Activated B cell treated with CpG ODN at 0.5 μM for 24 hours (primary cell): ENCODE measurements at regions not wholly inside any gene's neighbourhood (a gene's known extent, or its start where the extent isn't known, plus 50 kb on each side); places are given as distances from the start of the nearest gene placed in this dataset.

Experiments used
- ATAC-seq: fragments of 200-7000 bp; cut with Tn5 transposase; one replicate; pipeline ENCODE4 v1.10.0; 2021; ENCODE audit warnings: low read depth, mild to moderate bottlenecking, moderate library complexity
- CTCF ChIA-PET: fragments of 350-600 bp; sonication (Branson Sonifier 250); formaldehyde crosslinking; loops from one replicate; lab custom pipeline; 2021; ENCODE audit warnings: antibody characterized with exemption; lab: Charles Lee
- POLR2A ChIA-PET: fragments of 350-600 bp; sonication (Branson Sonifier 250); formaldehyde crosslinking; loops from one replicate; lab custom pipeline; 2021; ENCODE audit warnings: antibody characterized with exemption; lab: Charles Lee
- DNase-seq: peaks from one replicate; pipeline ENCODE4 v3.0.0; 2022
- H3K27ac Mint-ChIP-seq: one replicate; pipeline ENCODE4 v1.8.0; 2020; ENCODE audit warnings: mixed read lengths
- H3K27me3 Mint-ChIP-seq: one replicate; pipeline ENCODE4 v1.8.0; 2021; ENCODE audit warnings: mixed read lengths
- H3K36me3 Mint-ChIP-seq: one replicate; pipeline ENCODE4 v1.8.0; 2021; ENCODE audit warnings: low read depth, mixed read lengths
- H3K4me1 Mint-ChIP-seq: one replicate; pipeline ENCODE4 v1.8.0; 2021; ENCODE audit warnings: mixed read lengths
- H3K4me3 Mint-ChIP-seq: one replicate; pipeline ENCODE4 v1.8.0; 2020; ENCODE audit warnings: mild to moderate bottlenecking, mixed read lengths
- H3K9me3 Mint-ChIP-seq: one replicate; pipeline ENCODE4 v1.8.0; 2020; ENCODE audit warnings: mixed read lengths
- CTCF ChIP-seq: fragments of 200-600 bp; IDR thresholded peaks from one replicate; pipeline ENCODE4 v1.8.0; 2022; ENCODE audit warnings: antibody characterized with exemption, mild to moderate bottlenecking
- intact Hi-C: fragments of 100-400 bp; cut with micrococcal nuclease; formaldehyde crosslinking; loops from one replicate; pipeline ENCODE4 v1.15.1; 2024

GRCh38 chr15:94889153-94889552, 657.8 kb downstream of the MCTP2 start:
- intact Hi-C loops, result no loop called here
- ATAC-seq (no peak), DNase-seq (no peak)
- Mint-ChIP-seq H3K4me3 (no peak overlapping the region), H3K9me3 (peaks cover 5% of the 10 kb centered on the region), H3K36me3 (no peaks in the 10 kb centered on the region), H3K4me1 (no peaks in the 10 kb centered on the region), H3K27ac (no peak overlapping the region), H3K27me3 (no peaks in the 10 kb centered on the region)
- no peak for TF ChIP-seq CTCF
- CTCF ChIA-PET, result no interaction called here
- POLR2A ChIA-PET, result no interaction called here

GRCh38 chr15:94893091-94893490, 661.7 kb downstream of the MCTP2 start:
- POLR2A ChIA-PET, result no interaction called here
- ATAC-seq, result no peak
- H3K4me3 Mint-ChIP-seq, result no peak overlapping the region

GRCh38 chr15:94894056-94894455, 662.7 kb downstream of the MCTP2 start:
- Mint-ChIP-seq H3K36me3 (no peaks in the 10 kb centered on the region), H3K9me3 (peaks cover 6% of the 10 kb centered on the region), H3K27me3 (no peaks in the 10 kb centered on the region), H3K4me1 (no peaks in the 10 kb centered on the region), H3K27ac (no peak overlapping the region), H3K4me3 (no peak overlapping the region)
- ChIA-PET CTCF (no interaction called here), POLR2A (no interaction called here)
- no peak for TF ChIP-seq CTCF
- no peak for ATAC-seq
- intact Hi-C loops, result no loop called here
- DNase-seq, result no peak

More at GRCh38 chr15:94893091-94893490, 661.7 kb downstream of the MCTP2 start:
- TF ChIP-seq CTCF, result no peak
- intact Hi-C loops, result no loop called here
- no peak for DNase-seq
- Mint-ChIP-seq H3K36me3 (no peaks in the 10 kb centered on the region), H3K4me1 (no peaks in the 10 kb centered on the region), H3K27ac (no peak overlapping the region), H3K9me3 (peaks cover 6% of the 10 kb centered on the region), H3K27me3 (no peaks in the 10 kb centered on the region)
- CTCF ChIA-PET, result no interaction called here

GRCh38 chr15:94909510-94909909, 678.1 kb downstream of the MCTP2 start:
- no peak for ATAC-seq
- TF ChIP-seq CTCF, result no peak
- ChIA-PET POLR2A (no interaction called here), CTCF (no interaction called here)
- Mint-ChIP-seq H3K4me3 (no peak overlapping the region), H3K27me3 (no peaks in the 10 kb centered on the region), H3K9me3 (peaks cover 12% of the 10 kb centered on the region), H3K4me1 (no peaks in the 10 kb centered on the region), H3K36me3 (no peaks in the 10 kb centered on the region), H3K27ac (no peak overlapping the region)
- intact Hi-C loops, result no loop called here
- no peak for DNase-seq

- Mint-ChIP-seq H3K27me3 (no peaks in the 10 kb centered on the region), H3K4me3 (no peak overlapping the region), H3K9me3 (peaks cover 12% of the 10 kb centered on the region), H3K27ac (no peak overlapping the region), H3K36me3 (no peaks in the 10 kb centered on the region), H3K4me1 (no peaks in the 10 kb centered on the region)
- ChIA-PET POLR2A (no interaction called here), CTCF (no interaction called here)
- no peak for TF ChIP-seq CTCF
- no peak for DNase-seq
- intact Hi-C loops, result no loop called here
- ATAC-seq, result no peak
Measured at GRCh38 chr15:94910166-94910565, 678.8 kb downstream of the MCTP2 start.
